HG02642 (cell line): ENCODE measurements at regions not wholly inside any gene's neighbourhood (a gene's known extent, or its start where the extent isn't known, plus 50 kb on each side); places are given as distances from the start of the nearest gene placed in this dataset.

Experiments
- ATAC-seq: cut with Tn5 transposase; IDR thresholded peaks from one replicate; pipeline ENCODE4 v1.9.1; 2021; ENCODE audit warnings: mild to moderate bottlenecking; ENCODE audit not compliant: unreplicated experiment, poor library complexity

DNA sequence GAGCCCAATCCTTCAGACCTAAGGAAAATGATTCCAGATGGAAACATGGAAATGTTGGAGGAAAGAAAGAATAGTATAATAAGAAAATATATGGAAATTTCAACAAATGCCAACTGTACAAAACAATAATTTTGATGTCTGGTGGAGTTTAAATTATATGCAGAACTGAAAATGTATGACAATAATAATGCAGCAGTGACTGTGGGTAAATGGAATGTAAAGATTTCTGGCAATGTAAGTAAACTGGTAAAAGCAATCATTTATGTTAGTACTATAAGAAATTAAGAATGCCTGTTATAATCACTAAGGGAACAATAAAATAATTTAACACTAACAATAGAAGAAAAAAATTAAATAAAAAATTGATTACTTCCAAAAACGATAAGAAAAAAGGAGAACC is 89.0 kb downstream of the EDN1 start:
- ATAC-seq: no peak

DNA sequence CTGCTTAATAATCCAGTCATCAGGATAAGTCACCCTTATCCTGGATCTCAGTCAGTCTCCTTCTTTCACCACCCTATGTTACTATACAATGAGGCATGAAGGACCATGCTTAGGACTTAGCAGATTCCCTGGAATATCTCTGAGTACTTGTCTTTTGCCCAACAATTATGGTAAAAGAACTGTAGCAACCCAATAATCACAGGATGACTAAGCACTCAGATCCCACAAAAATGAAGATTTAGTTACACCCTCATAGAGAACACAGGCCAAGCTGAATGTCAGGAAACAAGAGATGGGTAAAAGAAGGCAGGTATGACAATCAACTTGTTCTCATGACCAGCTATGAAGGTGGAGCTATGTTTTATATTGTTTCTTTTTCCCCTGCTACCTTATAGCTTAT is 91.4 kb downstream of the EDN1 start:
- no peak for ATAC-seq

- peak; percentile 86 for ATAC-seq
Measured at GRCh38 chr6:12383448-12383847, 93.3 kb downstream of the EDN1 start.

GRCh38 chr6:12384357-12384912 is 94.3 kb downstream of the EDN1 start:
- no peak for ATAC-seq

DNA sequence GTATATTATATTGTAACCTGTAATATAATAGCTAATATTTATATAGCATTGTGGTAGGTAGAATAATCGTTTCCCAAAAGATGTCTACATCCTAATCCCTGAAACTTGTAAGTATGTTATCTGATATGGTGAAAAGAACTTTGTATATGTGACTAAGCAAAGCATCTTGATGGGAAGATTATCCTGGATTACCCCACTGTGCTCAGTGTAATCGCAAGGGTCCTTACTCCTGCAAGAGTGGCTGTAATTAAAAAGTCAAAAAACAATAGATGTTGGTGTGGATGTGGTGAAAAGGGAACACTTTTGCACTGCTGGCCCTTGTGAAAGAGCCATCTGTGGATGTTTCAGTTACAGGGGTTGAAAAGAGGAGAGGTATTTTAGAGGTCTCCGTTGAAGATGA is 95.2 kb downstream of the EDN1 start:
- no peak for ATAC-seq

- ATAC-seq: no peak
Measured at GRCh38 chr6:12386816-12387215, 96.7 kb downstream of the EDN1 start.

DNA sequence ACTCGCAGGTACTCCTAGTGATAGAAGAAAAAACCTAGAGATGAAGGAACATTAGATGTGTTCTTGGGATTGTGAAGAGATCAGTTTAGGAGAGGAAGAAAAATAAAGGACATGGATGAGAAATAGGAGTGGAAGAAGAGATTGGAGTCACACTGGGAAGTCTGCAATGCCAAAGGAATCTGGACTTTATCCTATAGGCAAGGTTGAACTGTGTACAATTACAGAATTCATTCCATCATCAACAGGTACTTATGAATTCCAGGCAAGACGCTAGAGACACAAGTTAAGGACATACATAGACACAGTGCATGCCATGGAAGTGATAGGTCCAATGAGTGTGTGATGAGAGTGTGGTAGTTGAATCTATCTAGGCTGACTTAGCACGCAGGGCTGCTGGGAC is 101.3 kb downstream of the EDN1 start:
- ATAC-seq: no peak

GRCh38 chr6:12392490-12392889 is 102.3 kb downstream of the EDN1 start:
- no peak for ATAC-seq

DNA sequence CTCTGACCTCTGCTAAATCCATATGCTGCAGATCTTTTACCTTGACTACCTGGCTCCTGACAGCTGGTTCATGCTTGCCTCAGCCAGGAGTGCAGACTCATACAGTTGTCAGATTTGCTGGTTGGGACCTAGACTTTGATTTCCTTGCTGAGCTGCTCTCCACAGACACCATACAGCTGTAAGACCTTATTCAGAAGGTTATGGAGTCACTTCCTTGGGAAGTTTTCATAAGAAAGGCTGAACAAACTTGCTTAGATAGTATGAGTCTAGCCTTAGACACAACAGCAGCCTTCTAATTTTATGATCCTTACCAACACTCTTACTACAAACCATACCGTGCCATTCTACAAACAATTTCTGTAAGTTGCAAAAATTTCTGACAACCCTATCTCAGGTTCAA is 102.9 kb downstream of the EDN1 start:
- ATAC-seq: no peak

GRCh38 chr6:12394170-12394569 is 104.0 kb downstream of the EDN1 start:
- no peak for ATAC-seq

DNA sequence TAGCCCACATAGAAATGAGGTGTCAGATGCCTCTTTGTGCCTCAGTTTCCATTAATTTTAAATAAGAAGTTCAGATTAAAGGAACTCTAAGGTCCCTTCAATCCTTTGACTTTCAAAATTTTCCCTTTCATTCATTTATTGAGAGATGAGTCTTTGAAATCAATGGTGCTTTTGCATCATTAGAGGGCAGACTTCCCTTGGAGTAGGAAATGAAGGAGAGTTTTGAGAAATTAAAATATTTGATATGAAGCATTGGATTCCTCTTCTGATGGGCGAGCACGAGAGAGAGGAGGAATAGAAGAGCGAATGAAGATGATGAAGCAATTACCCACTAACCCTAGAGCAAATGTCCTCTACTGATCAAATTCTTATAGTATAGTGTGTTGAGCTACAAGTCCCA is 105.7 kb downstream of the EDN1 start:
- no peak for ATAC-seq

- no peak for ATAC-seq
Measured at GRCh38 chr6:12401200-12401599, 111.0 kb downstream of the EDN1 start.

- ATAC-seq: no peak
Measured at GRCh38 chr6:12403201-12403826, 113.2 kb downstream of the EDN1 start.

DNA sequence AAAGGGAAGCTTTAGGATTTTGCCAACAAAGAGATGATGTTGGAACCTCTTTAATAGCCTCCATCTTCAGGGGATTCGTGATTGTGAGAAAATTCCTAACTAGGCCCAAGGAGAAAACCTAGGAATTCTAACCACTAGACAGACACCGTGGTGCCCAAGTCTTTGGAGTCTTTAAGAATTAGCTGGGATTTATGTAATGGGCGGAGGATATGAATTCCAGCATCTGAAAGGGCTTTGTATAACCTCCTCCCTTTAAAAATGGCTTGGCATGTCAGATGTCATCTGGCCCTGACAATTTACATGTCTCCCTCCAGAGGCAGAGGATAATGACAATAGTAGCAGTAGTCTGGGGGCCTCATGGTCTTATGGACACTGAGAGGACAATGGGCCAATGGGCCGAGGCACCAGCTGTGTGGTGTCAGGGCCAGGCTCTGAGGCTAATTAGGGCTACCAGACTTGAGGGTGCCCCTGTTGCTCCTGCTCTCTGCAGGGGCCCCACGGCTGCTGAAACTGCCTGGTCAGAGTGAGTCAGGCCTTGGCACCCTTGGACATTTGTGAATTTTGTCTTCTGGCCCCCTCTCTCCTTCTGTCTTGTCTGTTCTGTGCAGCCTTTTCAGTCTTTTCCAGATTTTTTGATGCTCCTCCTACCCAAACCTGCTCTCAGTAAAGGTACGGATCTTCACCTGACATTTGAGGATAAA is 113.9 kb downstream of the EDN1 start:
- no peak for ATAC-seq

- no peak for ATAC-seq
Measured at GRCh38 chr6:12404651-12405050, 114.5 kb downstream of the EDN1 start.

- ATAC-seq: no peak
Measured at GRCh38 chr6:12408752-12409151, 118.6 kb downstream of the EDN1 start.

GRCh38 chr6:12410946-12411345 is 120.8 kb downstream of the EDN1 start:
- no peak for ATAC-seq

- no peak for ATAC-seq
Measured at GRCh38 chr6:12414096-12414675, 124.0 kb downstream of the EDN1 start.

DNA sequence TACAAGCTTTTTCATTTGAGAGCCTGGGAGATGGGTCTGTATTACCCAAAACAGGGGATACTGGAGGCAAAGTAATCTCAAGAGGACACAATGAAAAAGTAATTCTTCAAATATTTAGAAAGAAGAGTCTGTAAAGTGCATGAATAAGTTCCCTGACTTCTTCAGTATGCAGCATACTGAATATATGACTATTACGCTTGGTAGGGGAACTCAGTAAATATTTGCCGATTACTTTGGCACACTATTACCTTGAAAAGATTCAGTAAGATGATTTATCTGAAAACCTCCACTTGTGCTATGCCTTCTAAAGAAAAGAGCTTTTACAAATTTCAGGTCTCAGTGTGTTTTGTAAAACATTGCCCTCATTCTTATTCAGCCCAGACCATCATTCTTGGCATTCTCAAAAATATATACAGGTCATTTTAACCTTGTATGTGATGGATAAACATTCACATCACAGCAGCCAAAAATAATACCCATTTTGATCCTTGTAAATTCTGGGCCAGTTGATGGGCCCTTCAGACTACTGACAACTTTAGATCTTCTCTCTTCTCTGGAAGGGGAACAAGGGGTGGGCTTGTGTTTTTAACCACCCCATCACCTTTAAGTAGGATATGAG is 125.9 kb downstream of the EDN1 start:
- ATAC-seq: no peak

- ATAC-seq: no peak
Measured at GRCh38 chr6:12417191-12417590, 127.0 kb downstream of the EDN1 start.

GRCh38 chr6:12418946-12419345 is 128.8 kb downstream of the EDN1 start:
- ATAC-seq: no peak
